Activated CD4-positive, alpha-beta T cell treated with anti-CD3 and anti-CD28 coated beads, Interleukin-2, Interleukin-4, amounts not matched to agents 100 ng/mL and 50 ng/mL, durations not matched to agents 16 hours and 8 hours (primary cell): ENCODE measurements at regions not wholly inside any gene's neighbourhood (a gene's known extent, or its start where the extent isn't known, plus 50 kb on each side); places are given as distances from the start of the nearest gene placed in this dataset.

Experiments used
- DNase-seq: peaks from one replicate; pipeline ENCODE4 v3.0.0-alpha.2; 2020; ENCODE audit warnings: low spot score

DNA sequence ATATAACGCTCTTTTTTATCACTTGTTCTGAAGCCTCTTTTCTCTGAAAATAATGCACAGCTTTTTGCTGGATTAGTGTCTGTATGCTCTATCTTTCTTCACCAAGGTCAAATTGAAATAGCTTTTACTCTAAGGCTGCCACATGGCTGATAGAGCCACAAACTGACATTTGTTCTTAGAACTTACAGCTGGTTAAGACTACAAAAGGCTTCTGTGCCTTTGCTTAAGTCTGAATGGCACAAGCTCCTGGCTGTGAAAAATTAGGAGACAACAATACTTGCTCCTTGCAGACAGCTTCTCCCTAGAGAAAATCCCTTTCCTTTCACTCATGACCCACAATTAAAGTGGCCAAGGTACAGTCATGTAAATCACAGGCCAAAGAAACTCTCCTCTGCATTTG lies 515.3 kb downstream of the DSC3 start:
- DNase-seq: no peak

DNA sequence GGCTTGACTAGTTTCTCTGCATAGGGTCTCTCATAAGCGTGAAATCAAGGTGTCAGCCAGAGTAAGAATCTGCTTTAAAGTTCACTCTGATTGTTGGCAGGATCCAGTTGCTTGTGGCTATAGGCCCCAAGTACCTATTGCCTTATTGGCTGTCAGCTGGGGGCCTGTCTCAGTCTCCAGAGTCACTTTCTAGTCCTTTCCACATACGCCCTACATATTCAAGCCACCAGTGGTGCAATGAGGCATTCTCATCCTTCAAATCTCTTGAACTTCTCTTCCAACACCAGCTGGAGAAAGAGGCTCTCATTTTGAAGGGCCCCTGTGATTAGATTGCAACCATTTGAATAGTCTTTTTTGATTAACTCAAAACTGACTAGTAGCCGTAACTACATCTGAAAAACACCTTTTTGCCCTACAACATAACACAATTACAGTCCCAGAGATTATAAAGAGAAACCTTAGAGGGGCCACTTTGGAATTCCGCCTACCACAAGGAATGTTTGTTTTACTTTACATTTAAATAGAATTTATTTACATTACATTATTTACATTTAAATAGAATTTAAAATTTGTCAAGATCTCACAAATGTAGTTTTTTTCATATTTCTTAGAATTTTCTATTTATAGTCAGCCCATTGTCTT lies 520.1 kb downstream of the DSC3 start:
- DNase-seq: no peak

DNA sequence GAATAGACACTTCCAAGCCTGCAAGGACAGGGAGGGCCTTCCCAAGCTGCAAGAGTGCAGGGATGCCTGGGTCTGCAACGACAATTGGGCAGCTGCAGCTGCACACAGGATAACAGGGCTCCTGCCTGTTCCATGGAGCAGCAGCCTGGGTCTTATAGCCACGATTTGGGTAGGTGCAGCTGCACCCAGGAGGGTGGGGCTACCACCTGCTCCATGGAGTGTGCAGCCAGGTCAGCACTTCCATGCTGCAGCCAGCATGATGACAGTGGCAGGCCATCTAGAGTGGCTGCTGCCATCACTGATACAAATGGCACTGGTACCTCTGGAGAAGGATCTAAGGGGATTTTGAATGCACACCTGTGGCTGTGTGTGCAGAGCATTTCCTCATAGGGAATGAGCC lies 528.5 kb downstream of the DSC3 start:
- no peak for DNase-seq

DNA sequence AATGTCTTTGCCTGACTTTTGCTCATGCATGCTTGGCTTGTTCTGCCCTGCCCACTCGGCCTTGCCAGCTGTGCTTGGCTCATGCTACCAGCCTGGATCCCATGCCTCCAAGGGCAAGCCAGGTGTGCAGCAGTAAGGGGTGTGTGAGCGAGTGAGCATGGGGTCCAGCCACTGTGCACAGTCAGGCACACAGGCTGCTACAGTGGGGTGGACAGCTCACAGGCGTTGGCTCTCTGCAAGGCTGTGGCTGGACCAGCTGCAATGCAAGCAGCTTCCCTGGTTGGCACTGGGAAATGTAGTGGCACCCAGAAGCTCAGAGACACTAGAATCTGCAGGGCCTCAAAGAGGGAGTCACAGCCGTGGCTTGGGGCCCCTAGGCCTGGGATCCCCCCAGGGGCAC lies 529.7 kb downstream of the DSC3 start:
- no peak for DNase-seq

DNA sequence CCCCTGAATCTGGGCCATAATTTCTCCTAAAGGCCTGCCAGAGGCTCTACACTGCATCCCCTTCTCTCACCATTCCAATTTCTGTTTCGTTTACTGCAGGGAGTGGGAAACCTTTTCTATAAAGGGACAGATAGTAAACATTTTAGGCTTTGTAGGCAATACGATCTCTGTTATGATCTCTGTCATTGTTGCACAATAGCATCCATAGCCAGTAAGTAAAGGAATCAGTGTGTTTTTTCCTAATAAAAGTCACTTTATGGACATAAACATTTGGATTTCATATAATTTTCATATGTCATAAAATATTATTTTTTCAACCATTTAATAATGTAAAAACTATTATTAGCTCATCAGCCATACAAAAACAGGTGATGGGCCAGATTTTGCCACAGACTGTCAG lies 531.7 kb downstream of the DSC3 start:
- DNase-seq: no peak

DNA sequence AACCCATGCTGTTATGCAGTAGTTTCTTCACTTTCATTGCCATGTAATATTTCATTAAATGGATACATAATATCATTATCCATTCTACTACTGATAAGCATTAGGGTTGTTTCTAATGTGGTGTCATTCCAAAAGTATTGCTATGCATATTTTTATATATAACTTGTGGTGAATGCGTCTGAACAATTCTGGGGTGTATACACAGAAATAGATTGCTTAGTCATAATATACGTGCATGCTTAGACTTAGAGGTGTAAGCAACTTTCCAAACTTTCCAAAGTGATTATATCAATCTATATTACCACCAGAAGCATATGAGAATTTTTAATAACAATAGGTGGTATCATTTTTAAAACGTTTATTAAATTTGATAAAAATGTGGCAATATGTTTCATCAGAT lies 540.9 kb downstream of the DSC3 start:
- DNase-seq: no peak

DNA sequence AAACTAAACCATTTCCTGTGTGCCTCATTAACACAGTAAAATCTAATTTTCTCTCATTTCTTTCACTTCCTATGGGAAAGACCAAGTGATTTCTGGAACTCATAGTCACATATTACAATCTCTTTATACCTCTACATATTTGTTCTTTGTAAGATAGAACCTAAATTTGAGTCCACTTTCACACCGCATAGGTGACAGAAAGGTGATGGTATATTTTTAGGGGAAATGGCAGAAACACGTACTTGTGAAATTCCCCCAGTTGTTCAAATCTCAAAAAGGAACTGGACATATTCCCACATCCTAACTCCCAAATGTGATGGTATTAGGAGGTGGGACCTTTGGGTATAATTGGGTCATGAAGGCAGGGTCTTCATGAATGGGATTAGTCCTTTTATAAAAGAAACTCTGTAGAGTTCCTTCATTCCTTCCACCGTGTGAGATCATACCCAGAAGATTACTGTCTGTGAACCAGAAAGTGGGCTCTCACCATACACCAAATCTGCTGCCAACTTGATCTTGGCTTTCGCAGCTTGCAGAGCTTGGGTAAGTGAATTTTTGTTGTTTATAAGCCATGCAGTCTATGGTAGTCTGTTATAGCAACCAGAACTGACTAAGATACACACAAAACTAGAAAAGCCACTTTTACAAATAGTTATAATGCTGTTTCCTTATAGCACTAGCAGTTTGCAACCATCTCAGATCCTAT lies 542.1 kb downstream of the DSC3 start:
- no peak for DNase-seq

DNA sequence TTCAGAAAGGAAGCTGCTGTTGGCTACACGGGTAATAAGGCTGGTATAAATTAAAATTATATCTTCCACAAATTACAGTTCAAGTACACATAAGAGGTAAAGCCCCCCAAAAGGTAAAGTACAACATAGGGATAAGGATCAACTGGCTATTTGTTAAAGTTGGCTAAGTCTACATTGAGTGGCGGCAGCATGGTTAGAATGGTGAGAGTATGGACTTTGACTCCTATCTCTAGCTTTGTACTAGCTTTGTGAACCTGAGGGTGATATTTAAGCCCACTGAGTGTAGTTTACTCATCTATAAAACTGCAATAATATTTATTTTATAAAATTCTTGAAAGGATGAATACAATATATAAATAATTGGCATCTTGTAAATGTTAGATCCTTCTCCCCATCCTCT lies 542.8 kb downstream of the DSC3 start:
- no peak for DNase-seq

DNA sequence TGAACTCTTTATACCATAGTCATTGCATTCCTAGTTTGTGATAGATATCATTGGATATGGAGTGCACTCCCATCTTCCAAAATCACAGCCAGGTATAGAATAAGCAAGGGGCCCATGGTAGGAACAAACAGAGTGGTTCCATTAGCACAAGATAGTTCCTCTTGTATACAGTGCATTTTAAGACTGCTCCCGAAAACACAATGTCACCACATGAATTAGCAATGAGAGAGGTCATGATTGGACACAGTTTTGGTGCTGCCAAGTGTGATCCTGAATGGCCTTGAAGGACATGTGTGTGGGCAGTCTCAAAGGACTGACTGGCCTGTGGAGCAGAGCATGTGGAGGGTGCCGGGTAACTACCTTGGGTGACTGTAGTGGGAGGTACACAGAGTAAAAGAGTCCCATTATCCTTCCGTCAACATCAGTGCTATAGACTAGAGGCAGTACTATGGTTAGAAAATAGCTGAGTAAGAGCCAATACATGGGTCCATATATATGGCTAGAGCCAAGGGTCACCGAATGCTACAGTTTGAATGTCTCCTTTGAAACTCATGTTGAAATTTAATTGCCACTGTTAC lies 549.9 kb downstream of the DSC3 start:
- DNase-seq: no peak

DNA sequence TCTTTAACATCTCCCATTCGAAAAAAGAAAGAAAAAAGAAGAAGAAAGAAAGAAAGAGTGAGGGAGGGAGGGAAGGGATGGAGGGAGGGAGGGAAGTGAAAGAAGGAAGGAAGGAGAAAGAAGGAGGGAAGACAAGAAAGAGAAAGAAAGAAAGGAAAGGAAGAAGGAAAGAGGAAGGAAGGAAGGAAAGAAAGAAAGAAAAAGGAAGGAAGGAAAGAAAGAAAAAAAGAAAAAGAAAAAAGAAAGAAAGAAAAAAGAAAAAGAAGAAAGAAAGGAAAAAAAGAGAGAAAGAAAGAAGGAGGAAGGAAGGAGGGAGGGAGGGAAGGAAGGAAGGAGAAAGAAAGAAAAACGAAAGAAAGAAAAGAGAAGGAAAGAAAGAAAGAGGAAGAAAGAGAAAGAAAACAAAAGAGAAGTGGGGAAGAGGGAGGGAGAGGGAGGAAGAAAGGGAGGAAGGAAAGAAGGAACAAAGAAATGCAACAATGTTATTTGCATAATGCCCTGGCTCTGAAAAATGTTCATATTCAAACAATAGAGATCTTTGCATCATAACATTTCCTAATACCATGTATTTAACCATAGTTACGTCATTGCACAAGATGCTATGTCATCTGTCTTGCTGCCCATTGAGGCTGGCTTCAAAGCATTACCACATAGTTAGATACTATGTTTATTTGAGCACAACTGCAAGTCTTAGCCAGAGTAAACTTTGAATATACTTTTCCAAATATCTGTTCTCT lies 550.6 kb downstream of the DSC3 start:
- no peak for DNase-seq

DNA sequence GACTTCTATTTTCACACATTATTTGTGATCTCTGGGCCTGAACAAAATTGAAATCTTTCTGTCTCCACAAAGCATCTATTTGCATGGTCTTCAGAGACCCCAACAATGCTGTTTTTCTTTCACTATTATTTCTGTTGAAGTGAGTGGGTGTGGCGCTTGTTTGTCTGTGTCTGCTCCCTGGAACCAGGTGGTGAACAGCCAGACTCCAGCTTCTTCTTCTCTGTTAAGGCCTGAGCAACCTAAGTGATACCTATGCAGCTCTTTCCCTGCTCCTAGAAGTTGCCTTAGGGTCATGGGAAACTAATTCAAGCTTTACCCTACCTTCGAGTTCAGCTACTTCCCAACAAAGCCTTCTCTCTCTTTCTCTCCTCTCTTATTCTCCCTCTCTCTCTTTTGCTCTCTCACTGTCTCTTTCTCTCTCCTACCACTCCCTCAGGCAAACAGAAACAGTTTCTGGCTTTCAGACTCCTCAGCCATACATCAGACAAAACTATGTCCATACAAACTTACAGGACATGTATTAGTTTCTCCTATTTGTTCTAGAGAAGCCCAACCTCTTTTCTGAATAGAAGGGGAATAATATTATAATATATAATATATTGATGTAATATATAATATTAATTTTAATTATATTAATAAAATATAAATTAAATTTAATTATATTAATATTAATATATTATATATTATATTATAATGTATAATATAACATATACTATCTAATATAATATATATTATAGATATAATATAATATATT lies 552.5 kb downstream of the DSC3 start:
- DNase-seq: no peak

DNA sequence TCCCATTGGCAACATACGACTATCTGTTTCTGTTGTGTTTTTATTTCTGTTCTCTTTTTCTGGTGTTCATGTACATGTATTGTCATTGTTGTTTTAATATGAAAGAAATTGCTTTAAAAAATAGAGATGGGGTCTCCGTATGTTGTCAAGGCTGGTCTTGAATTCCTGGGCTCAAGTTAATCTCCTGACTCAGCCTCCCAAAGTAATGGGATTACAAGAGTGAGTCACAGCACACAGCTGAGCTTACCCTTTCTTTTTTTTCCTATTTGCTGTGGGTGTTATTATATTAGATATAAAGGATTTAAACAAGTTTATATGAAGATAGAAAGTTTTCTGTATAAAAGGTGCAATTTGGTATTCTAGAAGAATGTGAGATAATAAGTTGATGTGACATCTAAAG lies 554.6 kb downstream of the DSC3 start:
- DNase-seq: no peak

DNA sequence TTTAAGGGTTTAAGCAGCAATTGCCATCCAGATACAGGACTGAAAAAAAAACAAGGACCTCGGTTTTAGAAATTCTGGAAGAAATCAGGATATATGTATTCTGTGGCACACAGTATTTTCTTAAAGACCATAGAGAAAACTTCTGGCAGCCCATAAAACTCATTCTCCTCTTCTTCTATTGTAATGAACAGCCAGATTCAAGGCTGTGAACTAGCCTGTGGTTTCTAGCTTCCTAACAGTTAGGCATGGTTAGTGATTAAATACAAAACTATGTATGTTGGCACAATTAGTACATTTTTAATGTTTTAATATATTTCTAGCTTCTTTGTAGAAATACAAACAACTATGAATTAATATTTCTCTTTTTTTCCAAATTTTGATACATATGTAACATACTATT lies 555.7 kb downstream of the DSC3 start:
- DNase-seq: no peak

DNA sequence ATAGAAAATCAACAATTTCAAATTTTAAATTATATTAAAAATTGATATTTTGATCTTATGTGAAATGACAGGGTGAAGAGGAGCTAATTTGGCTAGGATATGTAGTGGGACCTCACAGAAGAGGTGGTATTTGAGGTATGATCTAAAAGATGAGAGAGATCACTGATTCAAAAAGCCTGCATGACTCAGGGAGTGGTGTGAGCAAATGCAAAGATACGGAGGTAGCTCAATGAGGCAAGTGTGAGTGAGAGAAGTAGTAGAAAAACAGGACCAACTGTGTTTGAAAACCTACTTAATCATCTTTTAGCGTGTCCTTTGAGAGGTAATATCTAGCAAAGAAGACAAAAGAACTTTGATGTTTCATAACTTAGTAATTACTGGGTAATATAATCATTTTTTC lies 557.5 kb downstream of the DSC3 start:
- no peak for DNase-seq

DNA sequence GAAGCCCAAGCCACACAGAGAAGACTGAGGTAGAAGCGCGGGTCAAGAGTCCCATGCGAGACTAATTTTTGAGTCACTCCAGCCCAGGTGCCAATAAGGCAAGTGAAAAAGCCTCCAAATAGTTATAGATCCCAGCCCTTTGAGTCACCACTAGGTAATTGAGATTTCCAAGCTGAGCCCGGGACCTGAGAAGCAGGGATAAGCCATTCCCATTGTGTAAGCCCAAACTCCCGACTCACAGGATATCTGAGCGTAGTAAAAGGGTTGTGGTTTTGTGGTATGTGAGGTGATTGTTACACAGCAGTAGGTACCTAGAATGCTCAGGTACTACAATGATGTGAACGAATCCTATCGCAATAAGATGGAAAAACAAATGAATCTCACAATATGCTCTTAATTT lies 560.7 kb downstream of the DSC3 start:
- DNase-seq: no peak

DNA sequence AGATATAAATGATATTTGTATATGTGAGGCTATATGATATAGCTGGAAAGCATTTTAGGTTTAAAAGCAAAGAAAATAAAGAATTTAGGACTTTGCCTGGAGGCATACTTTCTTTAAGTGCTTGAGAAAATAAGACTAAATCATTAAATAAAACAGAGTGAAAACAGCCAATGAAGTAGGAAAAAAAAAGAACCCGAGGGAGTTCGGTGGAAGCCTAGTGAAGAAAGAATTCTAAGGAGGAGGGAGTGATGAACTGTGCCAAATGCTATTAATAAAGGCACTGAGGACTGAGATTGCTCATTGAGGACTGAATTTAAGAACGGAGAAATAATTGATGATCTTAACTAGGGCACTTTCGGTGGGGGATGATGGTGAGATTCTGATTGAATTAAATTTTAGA lies 573.5 kb downstream of the DSC3 start:
- DNase-seq: no peak

DNA sequence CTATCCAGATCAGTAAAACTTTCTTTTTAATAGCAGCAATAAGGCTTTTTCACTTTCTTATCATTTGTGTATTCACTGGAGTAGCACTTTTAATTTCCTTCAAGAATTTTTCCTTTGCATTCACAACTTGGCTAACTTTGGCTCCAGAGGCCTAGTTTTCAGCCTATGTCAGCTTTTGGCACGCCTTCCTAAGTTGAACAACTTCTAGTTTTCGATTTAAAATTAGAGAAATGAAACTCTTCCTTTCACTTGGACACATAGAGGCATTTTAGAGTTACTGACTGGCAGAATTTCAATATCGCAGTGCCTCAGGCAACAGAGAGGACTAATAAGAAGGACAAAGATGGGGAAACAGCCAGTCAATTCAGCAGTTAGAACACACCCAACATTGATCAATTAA lies 577.4 kb downstream of the DSC3 start:
- DNase-seq: no peak

DNA sequence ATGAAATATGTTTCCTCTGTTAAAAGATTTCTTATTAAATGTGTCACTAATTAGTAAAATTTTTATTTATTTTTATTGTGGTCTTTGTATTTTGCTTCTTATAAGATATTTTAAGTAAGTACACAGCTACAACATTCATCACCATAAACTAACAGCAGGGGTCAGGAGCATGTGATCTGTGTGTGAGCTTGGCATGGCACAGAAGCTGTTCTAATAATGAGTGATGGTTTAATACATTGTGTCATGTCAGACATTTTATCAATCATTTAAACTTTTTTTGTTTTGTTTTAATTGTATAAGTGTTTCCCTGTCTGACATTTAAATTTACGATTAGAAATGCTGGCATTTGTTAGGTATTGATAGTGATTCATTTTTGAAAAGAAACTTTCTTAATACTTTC lies 585.4 kb downstream of the DSC3 start:
- no peak for DNase-seq

DNA sequence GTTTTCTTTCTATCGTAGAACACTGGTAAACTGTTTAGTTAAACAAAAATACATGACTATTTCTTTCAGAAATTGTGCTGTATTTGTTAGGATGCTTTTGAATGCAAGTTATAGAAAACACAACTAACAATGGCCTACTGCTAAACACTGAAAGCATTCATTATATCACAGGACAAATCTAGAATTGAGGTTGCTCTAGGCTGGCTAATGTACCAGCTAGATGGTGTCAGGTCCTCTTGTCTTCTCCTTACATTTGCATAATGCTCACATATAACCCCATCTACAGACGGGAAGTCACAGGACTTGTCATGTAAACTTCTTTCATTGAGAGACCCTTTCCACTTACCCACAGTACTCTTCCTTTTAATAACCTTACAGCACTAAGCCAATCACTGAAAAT lies 586.8 kb downstream of the DSC3 start:
- DNase-seq: no peak

DNA sequence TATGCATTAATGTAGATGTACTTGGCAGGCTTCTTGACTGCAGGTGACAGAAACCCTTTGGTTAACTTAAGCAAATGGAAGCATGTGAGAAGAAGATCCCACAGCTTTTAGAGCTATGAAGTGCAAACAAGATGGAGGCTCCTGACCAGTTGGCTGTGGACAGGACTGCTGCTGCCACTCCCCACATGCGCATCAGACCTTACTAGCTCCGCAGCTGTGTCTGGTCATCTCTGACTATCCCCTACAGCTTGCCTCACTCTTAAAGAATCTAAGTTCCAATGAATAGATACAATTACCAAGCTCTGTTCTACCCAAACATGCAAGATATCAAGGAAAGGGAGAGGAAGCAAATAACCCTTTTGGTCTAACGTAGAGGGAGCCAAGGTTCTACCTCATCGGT lies 587.6 kb downstream of the DSC3 start:
- DNase-seq: no peak

DNA sequence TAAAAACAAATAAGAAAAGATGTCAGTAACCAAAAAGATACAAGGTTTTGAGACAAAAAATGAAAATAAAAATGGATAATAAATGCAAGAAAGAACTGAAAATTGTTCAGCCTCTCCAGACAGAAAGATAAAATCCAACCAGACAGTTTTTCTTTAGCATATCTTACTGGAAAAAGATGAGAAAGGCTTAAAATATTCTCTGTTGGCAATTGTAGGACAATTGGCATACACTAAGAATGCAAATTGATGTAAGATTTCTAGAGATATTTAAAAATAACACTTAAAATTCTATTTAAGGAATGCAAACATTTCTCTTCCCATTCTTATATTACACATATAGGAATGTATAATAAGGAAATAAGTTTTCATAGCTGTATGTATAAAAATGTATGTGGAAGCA lies 590.6 kb downstream of the DSC3 start:
- DNase-seq: no peak

DNA sequence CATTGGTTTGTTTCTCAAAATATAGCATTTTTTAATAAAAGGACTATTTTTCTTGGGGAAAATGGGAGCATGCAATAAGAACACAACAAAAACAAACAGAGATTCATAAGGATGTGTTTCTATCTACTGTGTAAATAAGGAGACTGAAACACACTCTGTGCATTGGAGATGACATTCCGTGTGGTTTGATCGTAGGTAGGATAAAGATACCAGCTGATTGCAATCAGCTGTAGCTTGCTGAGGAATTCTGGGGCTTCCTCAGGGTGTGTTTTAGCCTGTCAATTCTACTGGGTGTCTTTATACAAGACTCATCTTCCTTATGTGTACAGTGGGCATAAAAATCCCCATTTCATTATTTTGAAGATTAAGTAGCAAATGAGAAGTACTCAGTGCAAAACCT lies 591.6 kb downstream of the DSC3 start:
- DNase-seq: no peak

DNA sequence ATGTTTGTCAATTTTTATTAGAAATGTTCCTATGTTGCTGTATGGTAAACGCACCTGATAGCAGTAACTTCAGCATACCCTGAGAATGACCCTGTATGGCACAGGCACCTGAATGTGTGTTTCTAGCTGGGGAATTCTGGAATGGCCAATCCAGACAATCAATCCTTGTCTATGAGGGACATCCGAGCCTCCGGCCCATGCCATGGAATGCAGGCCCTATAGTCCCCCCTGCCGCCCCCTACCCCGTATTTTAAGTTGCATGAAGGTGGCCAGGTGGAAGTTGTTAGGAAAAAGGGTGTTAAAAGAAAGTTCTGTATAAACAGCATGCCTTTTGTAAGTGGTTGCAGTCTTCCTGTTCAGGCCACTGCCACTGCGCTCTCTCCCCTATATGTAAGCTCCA lies 595.9 kb downstream of the DSC3 start:
- no peak for DNase-seq
